H9 (cell line): ENCODE measurements at regions not wholly inside any gene's neighbourhood (a gene's known extent, or its start where the extent isn't known, plus 50 kb on each side); places are given as distances from the start of the nearest gene placed in this dataset.
A peak's percentile ranks its signal among the peaks of the same experiment; 100 is the strongest.

ENCODE experiments used
- DNase-seq: peaks from one replicate; pipeline ENCODE4 v3.0.0-alpha.2; 2017
- H2AFZ ChIP-seq: one replicate; pipeline ENCODE4 v1.6.1; 2013; ENCODE audit warnings: mild to moderate bottlenecking, low read length, control low read depth, moderate library complexity
- H2AK5ac ChIP-seq: 2 replicates; pipeline ENCODE4 v1.6.1; 2013; ENCODE audit warnings: low read length, control low read depth, mixed read lengths; ENCODE audit not compliant: insufficient read length
- H2BK120ac ChIP-seq: one replicate; pipeline ENCODE4 v1.6.1; 2013; ENCODE audit warnings: low read depth, mild to moderate bottlenecking, low read length, control low read depth, inconsistent platforms; ENCODE audit not compliant: poor library complexity, severe bottlenecking
- H2BK12ac ChIP-seq: 2 replicates; pipeline ENCODE4 v1.6.1; 2013; ENCODE audit warnings: low read length, control low read depth, mixed read lengths, low read depth; ENCODE audit not compliant: insufficient read length
- H2BK15ac ChIP-seq: 2 replicates; pipeline ENCODE4 v1.6.1; 2013; ENCODE audit warnings: low read depth, low read length, control low read depth
- H2BK20ac ChIP-seq: one replicate; pipeline ENCODE4 v1.6.1; 2013; ENCODE audit warnings: low read depth, mild to moderate bottlenecking, low read length, control low read depth, inconsistent platforms; ENCODE audit not compliant: poor library complexity, severe bottlenecking
- H2BK5ac ChIP-seq: 2 replicates; pipeline ENCODE4 v1.6.1; 2013; ENCODE audit warnings: low read length, control low read depth, mixed read lengths; ENCODE audit not compliant: insufficient read length
- H3K14ac ChIP-seq: 2 replicates; pipeline ENCODE4 v1.6.1; 2013; ENCODE audit warnings: low read length, control low read depth; ENCODE audit not compliant: insufficient read depth
- H3K18ac ChIP-seq: 2 replicates; pipeline ENCODE4 v1.6.1; 2013; ENCODE audit warnings: low read depth, mild to moderate bottlenecking, mixed read lengths, low read length, control low read depth; ENCODE audit not compliant: insufficient read length
- H3K23ac ChIP-seq: 2 replicates; pipeline ENCODE4 v1.6.1; 2013; ENCODE audit warnings: low read length, control low read depth, mixed read lengths, low read depth; ENCODE audit not compliant: insufficient read length
- H3K23me2 ChIP-seq: 2 replicates; pipeline ENCODE4 v1.6.1; 2013; ENCODE audit warnings: low read depth, mild to moderate bottlenecking, mixed read lengths, low read length, control low read depth; ENCODE audit not compliant: insufficient read length, poor library complexity, severe bottlenecking
- H3K27ac ChIP-seq: 2 replicates; pipeline ENCODE4 v1.5.1; 2013; ENCODE audit warnings: low read length, control low read depth, mixed read lengths, low read depth; ENCODE audit not compliant: insufficient read length
- H3K27me3 ChIP-seq: 2 replicates; pipeline ENCODE4 v1.6.1; 2013; ENCODE audit warnings: low read length, control low read depth, inconsistent platforms; ENCODE audit not compliant: insufficient read depth
- H3K4ac ChIP-seq: 2 replicates; pipeline ENCODE4 v1.6.1; 2013; ENCODE audit warnings: low read depth, mild to moderate bottlenecking, control low read depth, inconsistent platforms, low read length, moderate library complexity
- H3K4me1 ChIP-seq: 2 replicates; pipeline ENCODE4 v1.6.1; 2013; ENCODE audit warnings: low read length, control low read depth, inconsistent platforms; ENCODE audit not compliant: insufficient read depth
- H3K4me2 ChIP-seq: 2 replicates; pipeline ENCODE4 v1.6.1; 2013; ENCODE audit warnings: low read length, control low read depth, mixed read lengths; ENCODE audit not compliant: insufficient read length, insufficient read depth
- H3K56ac ChIP-seq: 2 replicates; pipeline ENCODE4 v1.6.1; 2013; ENCODE audit warnings: low read depth, mild to moderate bottlenecking, mixed read lengths, low read length, control low read depth; ENCODE audit not compliant: insufficient read length
- H3K79me1 ChIP-seq: 2 replicates; pipeline ENCODE4 v1.6.1; 2013; ENCODE audit warnings: low read depth, mild to moderate bottlenecking, moderate library complexity, low read length, control low read depth, inconsistent platforms; ENCODE audit not compliant: insufficient read depth, poor library complexity, severe bottlenecking
- H3K79me2 ChIP-seq: 2 replicates; pipeline ENCODE4 v1.6.1; 2013; ENCODE audit warnings: low read length, control low read depth, inconsistent platforms; ENCODE audit not compliant: insufficient read depth
- H3K9ac ChIP-seq: 2 replicates; pipeline ENCODE4 v1.6.1; 2013; ENCODE audit warnings: low read length, control low read depth, mixed read lengths; ENCODE audit not compliant: insufficient read length; ENCODE audit errors: extremely low read depth
- H3K9me3 ChIP-seq: one replicate; pipeline ENCODE4 v1.6.1; 2013; ENCODE audit warnings: low read depth, low read length, inconsistent platforms; ENCODE audit not compliant: control insufficient read depth
- H3T11ph ChIP-seq: one replicate; pipeline ENCODE4 v1.6.1; 2013; ENCODE audit warnings: mild to moderate bottlenecking, low read length, control low read depth, inconsistent platforms
- H4K20me1 ChIP-seq: one replicate; pipeline ENCODE4 v1.6.1; 2013; ENCODE audit not compliant: control insufficient read depth, insufficient read length, insufficient read depth
- H4K5ac ChIP-seq: 2 replicates; pipeline ENCODE4 v1.6.1; 2013; ENCODE audit warnings: low read depth, mild to moderate bottlenecking, mixed read lengths, low read length, control low read depth; ENCODE audit not compliant: insufficient read length
- H4K8ac ChIP-seq: replicated peaks from 2 replicates; pipeline ENCODE4 v1.6.1; 2013; ENCODE audit warnings: low read length, control low read depth, mixed read lengths, low read depth; ENCODE audit not compliant: insufficient read length
- H4K91ac ChIP-seq: 2 replicates; pipeline ENCODE4 v1.6.1; 2013; ENCODE audit warnings: low read depth, mild to moderate bottlenecking, moderate library complexity, mixed read lengths, low read length, control low read depth; ENCODE audit not compliant: insufficient read length
- H3K27ac Mint-ChIP-seq, 3 experiments: 2 replicates in 2 of 3; 3 replicates in 1 of 3; pipeline ENCODE4 v1.8.0; 2020 to 2021; ENCODE audit warnings: mixed read lengths in 3 of 3, mild to moderate bottlenecking in 1 of 3, moderate library complexity in 1 of 3
- H3K27me3 Mint-ChIP-seq: 2 replicates; pipeline ENCODE4 v1.8.0; 2021; ENCODE audit warnings: low read depth, mild to moderate bottlenecking, moderate library complexity, mixed read lengths
- H3K36me3 Mint-ChIP-seq, 3 experiments: 2 replicates in 2 of 3; 3 replicates in 1 of 3; pipeline ENCODE4 v1.8.0; 2020 to 2021; ENCODE audit warnings: low read depth in 3 of 3, mixed read lengths in 3 of 3; ENCODE audit not compliant: insufficient read depth in 1 of 3
- H3K4me1 Mint-ChIP-seq, 2 experiments: 2 replicates each; pipeline ENCODE4 v1.8.0; 2020; ENCODE audit warnings: mixed read lengths in 2 of 2
- H3K4me3 Mint-ChIP-seq, 2 experiments: 2 replicates in 1 of 2; 3 replicates in 1 of 2; pipeline ENCODE4 v1.8.0; 2020 to 2021; ENCODE audit warnings: mild to moderate bottlenecking in 2 of 2, mixed read lengths in 2 of 2, moderate library complexity in 1 of 2
- H3K9me3 Mint-ChIP-seq, 2 experiments: 2 replicates in 1 of 2; 3 replicates in 1 of 2; pipeline ENCODE4 v1.8.0; 2020; ENCODE audit warnings: mild to moderate bottlenecking in 2 of 2, mixed read lengths in 2 of 2, moderate library complexity in 1 of 2
- CTCF ChIP-seq: fragments of 200-600 bp; sonication (generic); conservative IDR thresholded peaks from 3 replicates; pipeline ENCODE4 v1.8.0; 2021; ENCODE audit warnings: antibody characterized with exemption, mild to moderate bottlenecking
- WGBS: extraction: QIAGEN DNeasy Blood & Tissue Kit; methylation state at CpG from one replicate; pipeline ENCODE4 v1.1.7; 2013; ENCODE audit warnings: missing lambda C conversion rate, low lambda C conversion rate, mixed read lengths; ENCODE audit not compliant: insufficient read length; ENCODE audit errors: extremely low coverage; 5-methylcytosine and 5-hydroxymethylcytosine counted together

GRCh38 chr17:36750316-36750885 lies 149.0 kb downstream of the MRM1 start:
- H4K91ac ChIP-seq = no peak overlapping the region
- H3K4me1 ChIP-seq = no peaks in the 10 kb centered on the region
- H2BK120ac ChIP-seq = no peak overlapping the region
- no peak overlapping the region for H2AK5ac ChIP-seq
- H3K79me1 ChIP-seq = no peaks in the 10 kb centered on the region
- H3K23me2 ChIP-seq = no peaks in the 10 kb centered on the region
- no peak overlapping the region for H3K14ac ChIP-seq
- H2BK5ac ChIP-seq = no peak overlapping the region
- Mint-ChIP-seq H3K27me3 (peaks cover 6% of the 10 kb centered on the region; the same call in 1 of the 2 replicates), H3K9me3 (no peaks in the 10 kb centered on the region), H3K36me3 (no peaks in the 10 kb centered on the region), H3K27ac (peak overlapping the region in 1 of 3 experiments; percentile 63; a peak in 2 of 7 replicates), H3K4me3 (no peak overlapping the region), H3K4me1 (peaks cover 18 to 23% of the 10 kb centered on the region in 2 experiments)
- H3K56ac ChIP-seq = no peak overlapping the region
- H3T11ph ChIP-seq = no peak overlapping the region
- no peaks in the 10 kb centered on the region for H3K9me3 ChIP-seq
- no peak overlapping the region for H3K4me2 ChIP-seq
- H2BK15ac ChIP-seq = no peak overlapping the region
- no peak overlapping the region for H2BK20ac ChIP-seq
- no peak overlapping the region for H3K23ac ChIP-seq
- H2AFZ ChIP-seq = no peak overlapping the region
- H3K18ac ChIP-seq = no peak overlapping the region
- no peak overlapping the region for H4K5ac ChIP-seq
- H4K20me1 ChIP-seq = no peaks in the 10 kb centered on the region
- H4K8ac ChIP-seq = no peak overlapping the region
- no peak for DNase-seq
- no peak overlapping the region for H2BK12ac ChIP-seq
- H3K27ac ChIP-seq = no peak overlapping the region
- H3K9ac ChIP-seq = no peak overlapping the region
- no peak for TF ChIP-seq CTCF
- H3K79me2 ChIP-seq = no peaks in the 10 kb centered on the region
- no CpG with 5 or more reads among the region's 10 CpGs for WGBS
- no peak overlapping the region for H3K4ac ChIP-seq
- no peaks in the 10 kb centered on the region for H3K27me3 ChIP-seq
